ENCODE measurements at regions not wholly inside any gene's neighbourhood (a gene's known extent, or its start where the extent isn't known, plus 50 kb on each side); places are given as distances from the start of the nearest gene placed in this dataset.
"Not testable (repeated sequence)": the region's sequence is repeated elsewhere in the genome, so short reads cannot be mapped to it uniquely, and the experiment has no call there.

DNA sequence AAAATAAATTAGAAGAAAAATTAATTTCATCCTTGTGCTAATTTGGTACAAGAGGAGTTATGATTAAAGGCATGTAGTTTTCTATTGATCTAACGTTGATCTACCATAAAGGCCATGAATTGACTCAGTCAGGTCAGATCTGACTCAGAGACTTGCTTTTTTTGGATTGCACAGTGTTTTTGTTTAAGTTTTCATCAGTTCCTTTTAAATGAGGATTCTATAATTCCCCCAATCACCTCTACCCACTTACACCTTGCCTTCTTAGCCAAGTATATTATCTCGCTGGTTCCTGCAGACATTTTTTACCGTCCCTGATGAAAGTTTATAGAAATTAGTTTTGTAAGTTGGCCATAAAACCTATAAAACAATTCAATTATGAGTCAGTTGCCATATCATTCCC is 132.4 kb upstream of the PALS2 start:
- Histone ChIP-seq H3K27me3 (replicated peaks; ENCODE audit: control insufficient read depth, insufficient read depth, low read length) (no peaks in the 10 kb centered on the region), H3K4me3 (replicated peaks; ENCODE audit: low read depth, low read length) (no peak overlapping the region), H3K36me3 (ENCODE audit: control insufficient read depth, insufficient read depth, low read length) (no peaks in the 10 kb centered on the region)
- DNase-seq (ENCODE audit: extremely low read depth, insufficient read length), result no peak
- TF ChIP-seq, protein P1, sequence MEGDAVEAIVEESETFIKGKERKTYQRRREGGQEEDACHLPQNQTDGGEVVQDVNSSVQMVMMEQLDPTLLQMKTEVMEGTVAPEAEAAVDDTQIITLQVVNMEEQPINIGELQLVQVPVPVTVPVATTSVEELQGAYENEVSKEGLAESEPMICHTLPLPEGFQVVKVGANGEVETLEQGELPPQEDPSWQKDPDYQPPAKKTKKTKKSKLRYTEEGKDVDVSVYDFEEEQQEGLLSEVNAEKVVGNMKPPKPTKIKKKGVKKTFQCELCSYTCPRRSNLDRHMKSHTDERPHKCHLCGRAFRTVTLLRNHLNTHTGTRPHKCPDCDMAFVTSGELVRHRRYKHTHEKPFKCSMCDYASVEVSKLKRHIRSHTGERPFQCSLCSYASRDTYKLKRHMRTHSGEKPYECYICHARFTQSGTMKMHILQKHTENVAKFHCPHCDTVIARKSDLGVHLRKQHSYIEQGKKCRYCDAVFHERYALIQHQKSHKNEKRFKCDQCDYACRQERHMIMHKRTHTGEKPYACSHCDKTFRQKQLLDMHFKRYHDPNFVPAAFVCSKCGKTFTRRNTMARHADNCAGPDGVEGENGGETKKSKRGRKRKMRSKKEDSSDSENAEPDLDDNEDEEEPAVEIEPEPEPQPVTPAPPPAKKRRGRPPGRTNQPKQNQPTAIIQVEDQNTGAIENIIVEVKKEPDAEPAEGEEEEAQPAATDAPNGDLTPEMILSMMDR (IDR thresholded peaks at IDR 0.05; ENCODE audit: insufficient read depth, low read length, poor library complexity, severe bottlenecking), result no peak

DNA sequence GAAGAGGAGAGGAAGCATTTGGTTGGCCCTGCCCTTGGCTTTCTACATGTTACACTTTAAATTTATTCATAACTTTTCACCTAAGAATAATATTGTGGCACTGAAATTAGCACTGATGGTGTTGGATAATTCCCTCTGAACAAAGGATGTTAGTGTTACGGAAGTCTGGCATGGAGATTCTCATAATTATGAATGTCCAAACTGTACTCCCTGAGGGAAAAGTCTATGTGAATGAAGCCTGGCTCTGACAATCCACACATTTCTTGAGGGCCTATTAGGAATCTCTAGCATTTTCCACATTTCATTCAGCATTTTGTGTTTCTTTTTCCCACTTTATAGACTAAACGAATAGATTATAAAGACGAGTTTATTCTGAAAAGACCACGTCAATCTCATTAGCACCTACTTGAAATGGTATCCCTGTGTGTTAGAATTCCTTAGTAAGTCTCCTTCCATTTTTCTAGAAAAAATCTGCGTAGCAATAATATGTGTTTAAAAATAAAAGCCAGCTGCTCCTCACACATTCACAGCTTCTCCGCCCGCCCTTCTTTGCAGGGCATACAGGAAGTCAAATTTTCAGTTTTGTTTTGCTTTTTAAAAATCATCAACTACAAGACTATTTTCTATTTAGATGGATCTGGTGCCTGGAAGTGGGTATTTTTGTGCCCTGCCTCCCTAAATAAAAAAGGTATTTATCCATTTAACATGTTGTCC is 131.8 kb upstream of the PALS2 start:
- Histone ChIP-seq H3K27me3 (replicated peaks; ENCODE audit: control insufficient read depth, insufficient read depth, low read length) (no peaks in the 10 kb centered on the region), H3K4me3 (replicated peaks; ENCODE audit: low read depth, low read length) (no peak overlapping the region), H3K36me3 (ENCODE audit: control insufficient read depth, insufficient read depth, low read length) (no peaks in the 10 kb centered on the region)
- DNase-seq (ENCODE audit: extremely low read depth, insufficient read length), result no peak
- TF ChIP-seq, protein P1 (IDR thresholded peaks at IDR 0.05; ENCODE audit: insufficient read depth, low read length, poor library complexity, severe bottlenecking), result no peak

DNA sequence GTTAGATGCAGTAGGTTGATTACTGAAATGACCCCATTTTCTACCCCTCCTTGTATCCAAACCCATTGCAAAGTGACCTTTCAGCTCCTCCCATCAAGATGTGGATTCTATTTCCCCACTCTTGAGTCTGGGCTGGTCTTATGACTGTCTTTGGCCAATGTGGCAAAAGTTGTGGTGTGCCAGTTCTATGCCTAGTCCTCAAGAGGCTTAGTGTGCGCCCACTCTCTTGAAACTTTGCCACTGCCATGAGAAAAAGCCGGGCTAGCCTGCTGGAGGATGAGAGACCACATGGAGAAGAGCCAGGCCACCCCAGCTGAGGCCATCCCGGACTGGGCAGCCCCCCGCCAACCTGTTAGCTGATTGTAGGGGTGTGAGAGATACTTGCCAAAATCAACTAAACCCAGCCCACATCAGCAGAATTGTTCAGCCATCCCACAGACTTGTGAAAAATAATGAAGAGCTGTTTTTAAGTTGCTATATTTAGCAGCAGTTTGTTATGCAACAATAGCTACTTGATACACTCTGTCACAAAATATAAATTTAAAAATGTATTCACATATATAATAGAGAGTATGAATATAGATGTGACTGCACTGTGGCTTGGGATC is 131.0 kb upstream of the PALS2 start:
- DNase-seq (ENCODE audit: extremely low read depth, insufficient read length), result no peak
- TF ChIP-seq, protein P1 (IDR thresholded peaks at IDR 0.05; ENCODE audit: insufficient read depth, low read length, poor library complexity, severe bottlenecking), result no peak
- H3K4me3 ChIP-seq (replicated peaks; ENCODE audit: low read depth, low read length), result no peak overlapping the region
- no peaks in the 10 kb centered on the region for H3K36me3 ChIP-seq (ENCODE audit: control insufficient read depth, insufficient read depth, low read length)
- H3K27me3 ChIP-seq (replicated peaks; ENCODE audit: control insufficient read depth, insufficient read depth, low read length), result no peaks in the 10 kb centered on the region

DNA sequence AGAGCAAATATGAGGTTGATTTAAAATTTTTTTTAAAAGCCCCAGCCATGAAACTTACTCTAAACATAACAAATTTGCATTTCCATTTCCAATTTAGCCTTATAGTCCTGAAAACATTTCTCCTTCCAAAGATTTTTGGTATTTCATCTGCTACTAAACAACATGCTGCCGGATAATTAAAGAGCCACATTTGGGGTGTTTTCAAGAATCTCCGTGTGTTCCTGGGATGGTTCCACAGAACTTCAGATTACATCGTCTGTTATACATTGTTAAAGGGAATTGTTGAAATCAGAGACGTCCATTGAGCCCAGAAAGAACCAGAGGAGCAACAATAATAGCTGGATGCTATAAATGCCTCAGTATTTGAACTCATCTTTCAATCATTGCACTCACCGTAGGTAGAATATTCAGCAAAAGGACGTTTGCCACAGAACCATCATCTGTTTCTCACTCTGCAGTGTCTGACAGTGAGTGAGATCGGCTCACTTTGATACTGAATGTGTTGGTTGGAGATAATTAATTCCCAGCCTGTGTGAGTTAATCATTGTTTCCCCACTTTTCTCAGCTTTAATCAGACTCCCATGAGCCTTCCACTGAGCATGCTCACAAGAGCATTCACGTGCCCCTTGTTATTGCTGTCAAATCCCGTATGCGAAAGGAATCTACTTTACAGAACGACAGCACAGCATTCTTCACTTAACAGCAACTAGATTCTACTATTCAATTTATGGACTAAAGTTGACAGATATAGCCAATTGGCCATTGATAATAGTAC is 128.4 kb upstream of the PALS2 start:
- TF ChIP-seq, protein P1 (IDR thresholded peaks at IDR 0.05; ENCODE audit: insufficient read depth, low read length, poor library complexity, severe bottlenecking), result no peak

DNA sequence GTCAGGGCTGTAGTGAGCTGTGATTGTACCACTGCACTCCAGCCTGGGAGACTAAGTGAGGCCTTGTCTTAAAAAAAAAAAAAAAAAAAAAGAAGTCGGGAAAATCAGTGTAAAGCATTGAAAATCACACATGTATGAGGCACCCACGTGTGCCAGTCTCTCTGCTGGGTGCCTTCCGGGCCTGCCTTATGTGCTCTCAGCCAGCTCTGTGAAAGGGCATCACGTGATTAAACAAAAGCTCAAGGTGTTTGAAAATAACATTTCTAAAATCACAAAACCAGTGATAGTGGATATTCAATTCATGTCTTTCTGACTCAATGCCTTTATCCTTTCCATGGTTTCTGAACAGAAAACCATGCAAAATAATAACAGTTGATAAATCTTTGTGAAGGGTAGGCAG is 125.2 kb upstream of the PALS2 start:
- Histone ChIP-seq H3K4me3 (replicated peaks; ENCODE audit: low read depth, low read length) (no peak overlapping the region), H3K36me3 (ENCODE audit: control insufficient read depth, insufficient read depth, low read length) (no peaks in the 10 kb centered on the region), H3K27me3 (replicated peaks; ENCODE audit: control insufficient read depth, insufficient read depth, low read length) (no peaks in the 10 kb centered on the region)
- no peak for DNase-seq (ENCODE audit: extremely low read depth, insufficient read length)
- TF ChIP-seq, protein P1 (IDR thresholded peaks at IDR 0.05; ENCODE audit: insufficient read depth, low read length, poor library complexity, severe bottlenecking), result no peak

More for the DNA sequence above, 128.4 kb upstream of the PALS2 start:
- H3K36me3 ChIP-seq (ENCODE audit: control insufficient read depth, insufficient read depth, low read length), result no peaks in the 10 kb centered on the region
- H3K27me3 ChIP-seq (replicated peaks; ENCODE audit: control insufficient read depth, insufficient read depth, low read length), result no peaks in the 10 kb centered on the region
- DNase-seq (ENCODE audit: extremely low read depth, insufficient read length), result no peak
- H3K4me3 ChIP-seq (replicated peaks; ENCODE audit: low read depth, low read length), result no peak overlapping the region

DNA sequence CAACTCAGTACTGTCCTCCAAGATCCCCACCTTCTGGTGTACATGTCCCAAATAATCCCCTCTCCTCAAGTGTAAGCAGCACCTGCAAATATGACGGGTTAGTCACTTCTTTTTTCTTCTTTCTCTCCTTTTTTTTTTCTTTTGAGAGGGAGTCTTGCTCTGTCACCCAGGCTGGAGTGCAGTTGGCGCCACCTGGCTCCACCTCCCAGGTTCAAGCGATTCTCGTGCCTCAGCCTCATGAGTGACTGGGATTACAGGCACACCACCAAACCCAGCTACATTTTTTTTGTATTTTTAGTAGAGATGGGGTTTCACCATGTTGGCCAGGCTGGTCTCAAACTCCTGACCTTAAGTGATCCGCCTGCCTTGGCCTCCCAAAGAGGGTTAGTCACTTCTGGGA is 123.8 kb upstream of the PALS2 start:
- not testable (repeated sequence) for DNase-seq (ENCODE audit: extremely low read depth, insufficient read length); H3K36me3 ChIP-seq (ENCODE audit: control insufficient read depth, insufficient read depth, low read length); H3K27me3 ChIP-seq (replicated peaks; ENCODE audit: control insufficient read depth, insufficient read depth, low read length)

More for the DNA sequence above, 123.8 kb upstream of the PALS2 start:
- not testable (repeated sequence) for H3K4me3 ChIP-seq (replicated peaks; ENCODE audit: low read depth, low read length)

Measured in GM06990 (cell line).